ENCODE measurements at regions not wholly inside any gene's neighbourhood (a gene's known extent, or its start where the extent isn't known, plus 50 kb on each side); places are given as distances from the start of the nearest gene placed in this dataset.

GRCh38 chr5:171595401-171595800, 176.0 kb downstream of the FGF18 start:
- Histone ChIP-seq H3K79me2 (ENCODE audit: insufficient read depth, low read length) (no peaks in the 10 kb centered on the region), H3K27me3 (ENCODE audit: low read length) (no peaks in the 10 kb centered on the region), H2AFZ (ENCODE audit: low read depth, low read length, severe bottlenecking) (no peak overlapping the region), H3K27ac (ENCODE audit: low read depth, low read length) (no peak overlapping the region), H3F3A (ENCODE audit: insufficient read depth) (no peaks in the 10 kb centered on the region), H3K4me2 (ENCODE audit: low read depth, low read length, poor library complexity, severe bottlenecking) (no peak overlapping the region), H3K9ac (ENCODE audit: low read length) (no peak overlapping the region), H3K9me3 (ENCODE audit: insufficient read depth, low read length) (no peaks in the 10 kb centered on the region), H3K36me3 (ENCODE audit: low read length) (no peaks in the 10 kb centered on the region), H3K9me2 (replicated peaks; ENCODE audit: insufficient read depth, low read length) (no peaks in the 10 kb centered on the region), H3K4me3 (ENCODE audit: insufficient read depth, low read length, poor library complexity, severe bottlenecking) (no peak overlapping the region), H4K20me1 (ENCODE audit: low read depth, low read length) (no peaks in the 10 kb centered on the region)
- TF ChIP-seq CTCF (IDR thresholded peaks at IDR 0.05; ENCODE audit: insufficient read depth, low read length, poor library complexity, severe bottlenecking) (no peak), EZH2phosphoT487 (conservative IDR thresholded peaks at IDR 0.05; ENCODE audit: low read length) (no peak)

GRCh38 chr5:171595801-171596231, 176.4 kb downstream of the FGF18 start:
- H3K4me3 ChIP-seq (ENCODE audit: insufficient read depth, low read length, poor library complexity, severe bottlenecking) = no peak overlapping the region
- no peaks in the 10 kb centered on the region for H3K27me3 ChIP-seq (ENCODE audit: low read length)
- H2AFZ ChIP-seq (ENCODE audit: low read depth, low read length, severe bottlenecking) = no peak overlapping the region
- no peak for TF ChIP-seq CTCF (IDR thresholded peaks at IDR 0.05; ENCODE audit: insufficient read depth, low read length, poor library complexity, severe bottlenecking)
- no peak for TF ChIP-seq EZH2phosphoT487 (conservative IDR thresholded peaks at IDR 0.05; ENCODE audit: low read length)
- no peak overlapping the region for H3K9ac ChIP-seq (ENCODE audit: low read length)
- no peaks in the 10 kb centered on the region for H3K9me3 ChIP-seq (ENCODE audit: insufficient read depth, low read length)
- H3F3A ChIP-seq (ENCODE audit: insufficient read depth) = no peaks in the 10 kb centered on the region
- H3K4me2 ChIP-seq (ENCODE audit: low read depth, low read length, poor library complexity, severe bottlenecking) = no peak overlapping the region
- H4K20me1 ChIP-seq (ENCODE audit: low read depth, low read length) = no peaks in the 10 kb centered on the region
- no peak overlapping the region for H3K27ac ChIP-seq (ENCODE audit: low read depth, low read length)
- no peaks in the 10 kb centered on the region for H3K36me3 ChIP-seq (ENCODE audit: low read length)
- no peaks in the 10 kb centered on the region for H3K9me2 ChIP-seq (replicated peaks; ENCODE audit: insufficient read depth, low read length)
- no peaks in the 10 kb centered on the region for H3K79me2 ChIP-seq (ENCODE audit: insufficient read depth, low read length)

GRCh38 chr5:171596391-171596878, 177.0 kb downstream of the FGF18 start:
- H2AFZ ChIP-seq (ENCODE audit: low read depth, low read length, severe bottlenecking) = no peak overlapping the region
- no peaks in the 10 kb centered on the region for H3K9me2 ChIP-seq (replicated peaks; ENCODE audit: insufficient read depth, low read length)
- H3K4me2 ChIP-seq (ENCODE audit: low read depth, low read length, poor library complexity, severe bottlenecking) = no peak overlapping the region
- no peaks in the 10 kb centered on the region for H3K9me3 ChIP-seq (ENCODE audit: insufficient read depth, low read length)
- no peaks in the 10 kb centered on the region for H3K79me2 ChIP-seq (ENCODE audit: insufficient read depth, low read length)
- H3K4me3 ChIP-seq (ENCODE audit: insufficient read depth, low read length, poor library complexity, severe bottlenecking) = no peak overlapping the region
- no peaks in the 10 kb centered on the region for H3K27me3 ChIP-seq (ENCODE audit: low read length)
- no peak for TF ChIP-seq EZH2phosphoT487 (conservative IDR thresholded peaks at IDR 0.05; ENCODE audit: low read length)
- TF ChIP-seq CTCF (IDR thresholded peaks at IDR 0.05; ENCODE audit: insufficient read depth, low read length, poor library complexity, severe bottlenecking) = no peak
- H4K20me1 ChIP-seq (ENCODE audit: low read depth, low read length) = no peaks in the 10 kb centered on the region
- no peak overlapping the region for H3K27ac ChIP-seq (ENCODE audit: low read depth, low read length)
- H3K36me3 ChIP-seq (ENCODE audit: low read length) = no peaks in the 10 kb centered on the region
- H3F3A ChIP-seq (ENCODE audit: insufficient read depth) = no peaks in the 10 kb centered on the region
- no peak overlapping the region for H3K9ac ChIP-seq (ENCODE audit: low read length)
